GM18505 (cell line): ENCODE measurements at regions not wholly inside any gene's neighbourhood (a gene's known extent, or its start where the extent isn't known, plus 50 kb on each side); places are given as distances from the start of the nearest gene placed in this dataset.
"Not testable (repeated sequence)": the region's sequence is repeated elsewhere in the genome, so short reads cannot be mapped to it uniquely, and the experiment has no call there.

Experiments used
- ATAC-seq: cut with Tn5 transposase; IDR thresholded peaks from one replicate; pipeline ENCODE4 v1.9.1; 2021; ENCODE audit not compliant: unreplicated experiment
- POLR2A ChIP-seq: IDR thresholded peaks from 4 replicates; pipeline ENCODE4 v1.6.1; 2011; ENCODE audit warnings: borderline replicate concordance; ENCODE audit not compliant: insufficient read depth, insufficient read length; ENCODE audit errors: extremely low read depth

GRCh38 chr9:85863875-85864274 is 77.1 kb upstream of the NAA35 start:
- ATAC-seq = no peak
- no peak for TF ChIP-seq POLR2A

- no peak for TF ChIP-seq POLR2A
- ATAC-seq = no peak
Measured at GRCh38 chr9:85871008-85871407, 69.9 kb upstream of the NAA35 start.

GRCh38 chr9:85871683-85872082 is 69.3 kb upstream of the NAA35 start:
- not testable (repeated sequence) for ATAC-seq

GRCh38 chr9:85872463-85872862 is 68.5 kb upstream of the NAA35 start:
- TF ChIP-seq POLR2A = no peak
- no peak for ATAC-seq

- ATAC-seq = no peak
- TF ChIP-seq POLR2A = no peak
Measured at GRCh38 chr9:85876628-85877027, 64.3 kb upstream of the NAA35 start.

GRCh38 chr9:85878872-85879597 is 61.9 kb upstream of the NAA35 start:
- ATAC-seq = not testable (repeated sequence)

- ATAC-seq = not testable (repeated sequence)
Measured at GRCh38 chr9:85880507-85880906, 60.4 kb upstream of the NAA35 start.

- no peak for TF ChIP-seq POLR2A
- no peak for ATAC-seq
Measured at GRCh38 chr9:85884256-85884655, 56.7 kb upstream of the NAA35 start.

GRCh38 chr9:85890962-85891361 is 50.0 kb upstream of the NAA35 start:
- TF ChIP-seq POLR2A = no peak
- ATAC-seq = no peak
